ENCODE measurements at regions not wholly inside any gene's neighbourhood (a gene's known extent, or its start where the extent isn't known, plus 50 kb on each side); places are given as distances from the start of the nearest gene placed in this dataset.

DNA sequence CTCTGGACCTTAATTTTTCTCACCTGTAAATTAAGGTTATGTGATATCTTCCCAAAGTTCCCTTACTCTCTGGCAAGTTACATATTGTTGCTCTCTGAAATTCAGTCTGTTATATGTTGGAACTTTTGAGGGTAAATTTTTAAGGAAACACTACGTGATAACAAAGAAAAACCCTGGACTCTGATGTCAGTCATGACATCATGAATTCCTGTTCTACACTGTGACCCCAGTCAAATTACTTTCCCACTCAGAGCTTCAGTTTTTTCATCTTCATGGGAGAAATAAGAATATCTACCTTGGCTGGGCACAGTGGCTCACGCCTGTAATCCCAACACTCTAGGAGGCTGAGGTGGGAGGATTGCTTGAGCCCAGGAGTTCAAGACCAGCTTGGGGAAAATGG lies 164.6 kb upstream of the RALGAPA2 start:
- no peak for DNase-seq (ENCODE audit: low read depth)

DNA sequence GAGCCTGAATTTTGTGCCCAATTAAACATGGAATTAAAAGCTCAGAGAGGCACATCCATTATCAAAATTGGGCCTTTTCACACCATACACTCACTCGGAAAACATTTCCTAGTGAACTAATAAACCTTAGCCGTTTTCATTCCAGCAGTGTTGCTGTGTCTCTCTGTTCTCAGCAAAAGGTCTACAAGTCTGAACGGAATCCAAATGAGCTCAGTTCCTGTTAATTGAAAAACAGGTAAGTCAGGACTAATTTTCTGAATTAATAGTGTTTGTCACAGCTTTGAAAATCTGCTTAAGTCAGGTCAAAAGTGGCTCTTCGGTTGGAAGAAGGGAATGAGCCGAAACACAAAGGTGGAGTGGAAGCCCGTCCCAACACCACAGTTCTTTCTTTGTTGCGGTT lies 163.3 kb upstream of the RALGAPA2 start:
- no peak for DNase-seq (ENCODE audit: low read depth)

DNA sequence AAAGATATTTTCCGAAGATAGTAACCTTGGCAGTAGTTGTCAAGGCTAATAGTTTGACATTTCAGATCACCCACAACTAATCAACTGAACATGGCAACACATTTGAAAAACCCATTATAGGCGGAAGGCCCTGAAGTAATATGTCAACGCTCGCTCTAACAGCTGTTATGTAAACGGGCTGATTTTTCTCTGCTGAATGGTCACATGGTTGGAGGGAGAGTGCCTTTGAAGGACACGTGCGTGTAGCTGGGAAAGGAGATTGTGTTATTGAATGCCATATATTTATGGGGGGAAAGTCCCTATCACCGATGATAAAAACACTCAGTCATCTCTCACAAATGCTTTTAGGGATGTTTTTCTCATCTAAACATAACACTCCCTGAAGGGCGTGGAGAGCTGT lies 160.0 kb upstream of the RALGAPA2 start:
- DNase-seq (ENCODE audit: low read depth) = no peak

DNA sequence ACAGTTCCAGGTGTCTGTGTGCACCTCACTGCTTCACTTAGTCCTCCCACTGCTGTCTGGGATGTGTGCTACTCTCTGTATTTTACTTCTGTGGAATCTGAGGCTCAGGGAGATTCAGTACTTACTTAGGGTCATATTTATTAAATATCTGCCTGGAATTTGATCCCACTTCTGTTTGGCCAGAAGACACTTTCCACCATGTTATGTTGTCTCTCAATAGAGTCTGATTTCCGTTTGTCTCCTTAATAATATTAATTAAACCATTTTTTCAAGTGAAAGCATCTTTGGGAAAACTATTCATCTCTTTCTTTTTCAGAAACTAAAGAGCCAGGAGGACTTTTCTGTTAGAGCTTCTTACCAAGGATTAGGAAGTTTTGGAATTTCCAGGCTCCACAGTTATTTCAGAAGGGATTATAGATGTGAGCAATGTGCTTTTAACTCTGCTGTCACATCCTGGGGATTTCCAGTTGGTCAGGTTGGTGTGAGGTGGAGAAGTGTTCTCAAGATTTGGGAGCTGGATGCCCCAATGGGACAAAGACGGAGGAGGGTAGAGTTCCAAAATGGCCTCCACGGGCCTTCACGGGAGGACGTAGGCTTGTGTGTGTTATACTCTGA lies 156.8 kb upstream of the RALGAPA2 start:
- DNase-seq (ENCODE audit: low read depth) = no peak

DNA sequence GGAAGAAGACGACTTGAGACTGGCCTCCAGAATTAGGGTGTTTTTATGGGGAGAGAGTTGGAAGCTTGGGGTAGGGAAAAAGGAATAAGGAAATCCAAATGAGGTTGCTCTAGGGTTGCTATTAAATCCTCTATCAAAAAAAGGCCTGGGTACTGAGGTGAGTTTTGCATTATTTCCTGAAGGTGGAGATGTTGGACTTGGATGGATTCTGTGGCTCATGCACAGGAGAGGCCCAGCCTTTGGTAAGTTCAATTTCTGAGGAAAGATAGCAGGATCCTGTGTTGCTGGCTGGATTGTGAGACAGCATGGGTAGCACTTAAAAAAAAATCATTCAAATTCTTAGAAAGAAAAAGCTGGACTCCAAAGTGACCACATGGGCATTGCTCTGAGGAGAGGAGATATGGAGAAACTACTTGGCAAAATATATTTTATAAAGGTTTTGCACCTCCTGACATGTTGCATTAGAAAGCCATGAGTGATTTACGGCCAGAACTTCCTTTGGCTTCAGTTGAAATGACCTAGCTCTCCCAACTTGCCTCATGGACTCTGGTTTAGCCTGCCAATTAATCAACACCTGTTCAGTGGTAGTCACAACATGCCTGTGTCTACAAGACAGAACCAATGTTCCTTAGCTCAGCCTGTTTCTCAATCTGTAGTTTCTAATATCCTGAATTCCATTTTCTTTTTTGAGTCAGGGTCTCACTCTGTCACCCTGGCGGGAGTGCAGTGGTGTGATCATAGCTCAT lies 152.1 kb upstream of the RALGAPA2 start:
- no peak for DNase-seq (ENCODE audit: low read depth)

DNA sequence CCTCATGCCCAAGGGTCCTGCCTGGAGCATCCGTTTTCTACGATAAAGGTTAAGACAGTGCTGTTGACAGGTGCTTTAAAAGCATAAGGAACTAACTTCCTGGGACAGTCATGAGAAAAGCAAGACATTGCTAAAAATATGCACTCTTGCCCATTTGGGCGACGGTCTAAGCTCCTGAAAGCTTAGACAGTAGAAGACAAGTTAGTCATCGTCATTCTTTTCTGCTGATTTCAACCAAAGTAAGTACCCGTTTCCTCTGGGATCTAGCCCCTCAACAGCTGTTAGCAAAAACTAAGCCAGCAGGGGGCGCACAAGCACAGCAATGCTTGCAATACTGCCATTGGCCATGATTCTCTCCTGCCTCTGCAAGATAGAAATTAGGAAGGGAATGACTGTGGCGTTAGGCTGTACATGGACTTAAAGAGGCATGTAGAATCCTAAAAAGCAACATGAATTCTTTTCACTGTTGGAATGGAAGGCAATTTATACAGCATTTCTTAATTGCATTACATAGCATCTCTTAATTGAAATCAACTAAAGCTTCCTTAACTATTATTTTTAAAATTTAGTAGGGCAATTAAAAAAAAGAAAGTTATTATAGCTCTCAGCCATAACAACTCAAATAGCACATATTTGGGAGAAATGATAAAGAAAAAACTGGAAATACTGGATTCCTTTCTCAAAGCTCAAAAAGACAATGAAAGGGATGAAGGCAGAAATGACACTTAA lies 147.8 kb upstream of the RALGAPA2 start:
- DNase-seq (ENCODE audit: low read depth) = peak; percentile 73

DNA sequence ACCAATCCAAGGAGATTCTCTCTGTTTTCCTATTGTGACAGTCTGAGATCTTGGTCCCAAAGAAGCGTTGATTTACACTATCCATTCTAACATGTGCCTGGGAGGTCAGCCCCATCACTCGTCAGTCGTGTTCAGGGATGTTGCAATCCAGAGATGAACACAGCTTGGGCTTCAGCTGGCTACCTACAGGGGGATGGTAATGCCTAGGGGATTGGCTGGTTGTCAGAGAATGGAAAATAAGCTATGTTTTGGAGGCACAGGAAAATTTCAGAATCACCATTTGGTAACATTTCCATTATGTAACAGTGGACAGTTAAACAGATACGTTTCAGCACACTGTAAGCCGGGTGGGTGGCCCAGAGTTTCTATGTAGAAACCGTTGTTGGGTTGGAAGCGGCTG lies 147.1 kb upstream of the RALGAPA2 start:
- no peak for DNase-seq (ENCODE audit: low read depth)

DNA sequence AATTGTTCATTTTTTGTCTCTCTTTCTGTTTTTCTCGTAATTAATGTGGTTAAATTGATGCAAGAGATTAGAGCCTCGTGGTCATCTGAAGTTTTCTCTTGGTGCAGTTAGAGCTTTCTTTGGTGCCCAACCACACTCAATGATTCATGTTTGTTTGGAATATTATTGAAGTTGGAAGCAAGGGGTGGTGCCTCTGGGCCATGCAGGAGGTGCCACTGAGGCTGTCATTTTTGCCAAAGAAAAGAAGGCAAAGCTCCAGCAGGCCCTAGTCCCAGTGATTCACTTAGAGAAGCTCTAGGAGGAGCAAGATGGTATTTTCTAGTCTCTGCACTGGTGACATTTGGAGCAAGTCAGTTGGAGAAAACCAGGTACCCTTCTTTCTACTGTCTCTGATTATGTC lies 144.5 kb upstream of the RALGAPA2 start:
- no peak for DNase-seq (ENCODE audit: low read depth)

DNA sequence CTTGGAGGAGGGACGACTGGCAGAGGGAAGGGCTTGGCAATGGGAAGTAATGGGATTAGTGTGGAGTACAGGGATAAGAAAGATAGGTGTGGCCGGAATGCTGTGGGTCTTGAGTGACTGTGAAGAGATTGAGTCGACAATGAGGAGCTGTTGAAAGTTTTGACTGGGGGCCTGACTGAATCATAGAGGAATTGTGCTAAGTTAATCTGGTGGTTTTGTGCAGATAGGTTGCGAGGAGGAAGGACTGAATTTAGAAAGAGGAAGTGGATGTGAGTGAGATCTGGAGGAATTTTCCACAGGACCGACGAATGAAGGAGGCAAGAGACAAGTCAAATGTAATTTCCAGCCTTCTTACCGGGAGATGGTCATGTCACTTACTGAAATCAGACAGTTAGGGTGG lies 143.9 kb upstream of the RALGAPA2 start:
- DNase-seq (ENCODE audit: low read depth) = no peak

DNA sequence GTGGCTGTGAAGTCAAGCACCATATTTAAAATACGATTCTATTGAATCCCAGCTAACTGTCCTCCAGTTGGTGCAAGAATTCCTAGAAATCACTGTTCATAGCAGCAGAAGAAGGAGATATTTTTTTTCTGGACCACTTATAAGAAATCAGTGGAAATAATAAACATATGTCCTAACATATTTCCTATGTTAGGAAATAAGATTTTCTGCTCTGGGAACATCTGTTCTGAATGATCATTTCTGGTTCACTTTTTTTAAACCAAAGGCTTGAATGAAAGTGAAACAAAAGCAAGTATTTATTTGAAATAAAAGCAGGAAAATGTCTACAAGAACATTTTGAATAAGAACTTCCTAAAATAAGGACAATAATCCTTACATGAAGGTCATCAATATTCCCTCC lies 138.9 kb upstream of the RALGAPA2 start:
- no peak for DNase-seq (ENCODE audit: low read depth)

DNA sequence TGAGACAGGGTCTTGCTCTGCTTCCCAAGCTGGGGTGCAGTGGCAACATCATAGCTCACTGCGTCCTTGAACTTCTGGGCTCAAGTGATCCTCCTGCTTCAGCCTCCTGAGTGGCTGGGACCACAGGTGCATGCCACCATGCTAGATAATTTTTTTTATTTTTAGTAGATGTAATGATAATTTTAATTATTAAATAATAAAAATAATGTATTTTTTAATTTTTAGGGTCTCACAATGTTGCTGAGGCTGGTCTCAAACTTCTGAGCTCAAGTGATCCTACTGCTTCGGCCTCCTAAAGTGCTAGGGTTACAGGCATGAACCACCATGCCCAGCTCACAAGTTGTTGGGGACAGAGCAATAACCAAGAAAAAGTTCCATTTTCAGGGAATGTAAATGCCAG lies 138.0 kb upstream of the RALGAPA2 start:
- DNase-seq (ENCODE audit: low read depth) = no peak

DNA sequence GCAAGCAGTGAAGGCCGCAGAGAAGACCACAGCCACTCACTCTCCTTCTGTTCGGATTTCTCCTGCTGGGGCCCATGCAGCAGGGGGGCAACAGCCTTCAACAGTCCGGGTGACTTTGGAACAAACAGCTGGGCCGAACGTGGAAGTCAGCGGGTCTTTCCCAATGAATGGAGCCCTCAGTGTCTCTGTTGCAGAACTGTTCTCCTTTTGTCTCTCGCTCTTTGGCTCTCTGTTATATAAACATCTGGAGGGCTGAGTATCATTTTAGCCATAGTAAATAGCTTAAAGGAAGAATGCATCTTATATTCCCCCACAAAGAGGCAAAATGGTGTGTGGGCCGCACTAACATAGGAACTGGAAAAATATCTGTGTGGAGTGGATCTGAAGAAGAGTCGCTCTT lies 136.7 kb upstream of the RALGAPA2 start:
- DNase-seq (ENCODE audit: low read depth) = no peak

DNA sequence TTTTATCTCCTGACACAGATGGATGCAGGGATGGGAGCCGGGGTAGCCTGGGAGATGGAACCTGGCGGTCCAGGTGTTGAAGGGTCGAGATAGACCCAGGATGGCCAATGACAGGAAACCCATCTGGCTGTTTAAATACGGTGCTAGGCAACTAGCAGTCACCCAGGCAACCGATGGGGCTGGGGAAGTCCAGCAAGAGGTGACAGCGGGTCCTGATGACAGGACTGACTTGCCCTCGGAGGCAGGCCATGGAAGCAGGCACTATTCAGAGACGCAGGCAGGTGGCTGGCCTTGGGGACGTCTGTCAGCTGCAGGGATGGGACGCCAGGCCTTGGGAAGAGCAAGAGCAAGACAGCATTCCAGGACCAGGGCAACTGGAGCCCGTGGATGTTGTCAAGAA lies 135.4 kb upstream of the RALGAPA2 start:
- DNase-seq (ENCODE audit: low read depth) = no peak

DNA sequence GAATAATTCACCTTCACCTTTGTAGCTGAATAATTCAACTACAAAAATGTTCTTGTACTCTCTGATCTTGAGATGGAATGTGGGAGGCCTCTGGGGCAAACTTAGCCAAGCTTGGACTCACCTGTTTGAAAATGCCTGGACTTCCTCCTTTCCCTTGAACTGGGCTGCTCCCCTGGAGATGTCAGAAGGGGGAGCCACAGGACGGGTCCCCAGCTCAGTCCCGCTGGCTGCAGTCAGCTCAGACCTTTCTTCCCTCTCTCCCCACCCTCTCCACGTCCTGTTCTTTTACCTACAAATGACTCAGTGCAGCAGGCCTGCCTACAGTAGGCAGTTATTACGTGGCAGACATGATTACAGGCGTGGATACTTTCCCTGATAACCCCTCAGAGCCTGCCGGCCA lies 131.5 kb upstream of the RALGAPA2 start:
- DNase-seq (ENCODE audit: low read depth) = no peak

DNA sequence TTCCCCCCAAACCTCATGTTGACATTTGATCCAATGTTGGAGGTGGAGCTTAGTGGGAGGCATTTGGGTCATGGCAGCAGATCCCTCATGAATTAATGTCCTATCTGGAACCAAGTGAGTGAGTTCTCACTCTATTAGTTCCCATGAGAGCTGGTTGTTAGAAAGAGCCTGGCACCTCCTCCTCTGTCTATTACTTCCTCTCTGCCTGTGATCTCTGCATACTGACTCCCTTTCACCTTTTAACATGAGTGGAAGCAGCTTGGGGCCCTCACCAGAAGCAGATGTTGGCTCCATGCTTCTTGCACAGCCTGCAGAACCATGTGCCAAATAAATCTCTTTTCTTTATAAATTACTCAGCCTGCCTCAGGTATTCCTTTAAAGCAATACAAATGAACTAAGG lies 127.3 kb upstream of the RALGAPA2 start:
- no peak for DNase-seq (ENCODE audit: low read depth)

DNA sequence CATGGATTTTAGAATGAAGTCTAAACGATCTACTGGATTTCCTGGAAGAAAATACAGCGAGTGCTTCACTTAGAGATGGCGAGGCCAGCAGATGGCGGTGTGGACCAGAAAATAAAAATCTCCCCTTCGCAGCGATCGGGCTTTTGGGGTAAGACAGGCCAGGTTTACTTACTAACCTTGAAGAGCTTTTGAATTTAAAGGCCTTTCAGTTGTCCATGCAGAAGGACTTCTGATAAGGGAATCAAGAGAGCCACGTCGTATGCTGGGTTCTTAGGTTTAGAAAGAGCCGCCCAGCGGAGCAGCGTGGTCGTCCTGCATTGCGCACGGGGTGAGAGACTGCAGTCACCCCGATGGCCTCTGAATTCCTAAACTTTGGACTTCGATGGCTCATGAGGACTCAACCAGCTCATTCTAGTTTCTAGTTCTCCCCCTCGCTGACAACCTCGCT lies 125.2 kb upstream of the RALGAPA2 start:
- no peak for DNase-seq (ENCODE audit: low read depth)

DNA sequence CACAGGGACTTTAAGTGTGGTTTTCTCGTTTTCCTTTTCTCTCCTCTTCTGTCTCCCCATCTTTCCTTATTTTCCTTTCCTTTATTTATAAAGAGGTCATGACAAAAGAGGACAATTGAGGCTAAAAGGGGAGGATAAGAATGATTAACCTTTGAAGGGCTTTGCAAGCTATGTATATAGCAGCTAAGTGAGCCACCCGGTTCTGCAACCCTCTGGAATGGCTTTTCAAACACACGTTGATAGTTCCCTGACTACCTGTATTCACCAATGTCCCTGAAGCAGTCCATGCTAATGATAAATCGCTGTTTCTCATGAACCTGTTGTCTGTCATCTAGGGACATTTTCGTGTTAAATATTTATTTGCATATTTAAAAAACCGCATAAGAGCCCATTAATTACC lies 124.4 kb upstream of the RALGAPA2 start:
- no peak for DNase-seq (ENCODE audit: low read depth)

DNA sequence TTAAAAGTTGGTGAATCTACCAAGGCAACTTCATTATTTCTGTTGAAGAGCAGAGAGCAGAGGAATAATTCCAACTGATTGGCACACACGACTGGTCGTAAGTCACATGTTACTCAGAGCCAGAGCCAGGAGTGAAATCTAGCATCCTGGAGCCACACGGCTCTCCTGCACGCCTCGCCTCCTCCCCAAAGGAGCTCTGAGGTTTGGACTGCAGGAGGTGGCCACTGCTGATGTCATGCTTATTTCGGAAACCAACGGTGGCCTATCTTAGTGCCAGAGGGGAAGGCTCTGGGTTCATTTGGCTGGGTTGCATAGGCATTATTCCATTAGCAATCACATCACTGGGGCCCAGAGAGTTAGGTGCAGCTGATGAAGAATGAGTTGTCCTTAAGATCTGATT lies 123.5 kb upstream of the RALGAPA2 start:
- no peak for DNase-seq (ENCODE audit: low read depth)

DNA sequence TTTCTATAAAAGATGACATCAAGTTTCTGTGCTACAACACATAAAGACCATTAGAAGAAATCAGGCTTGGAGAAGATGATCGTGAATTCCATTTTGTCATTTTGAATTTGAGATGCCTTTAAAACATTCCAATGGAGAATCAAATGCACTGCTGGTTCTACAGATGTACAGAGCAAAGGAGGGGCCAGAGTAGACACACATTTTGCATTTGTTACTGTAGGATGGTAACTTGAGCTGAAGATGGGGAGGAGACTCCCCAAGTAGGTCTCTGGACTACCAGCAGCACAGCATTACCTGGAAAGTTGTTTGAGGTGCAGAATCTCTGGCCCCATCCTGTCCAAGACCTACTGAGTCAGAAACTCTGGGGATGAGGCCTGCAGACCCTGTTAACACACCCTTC lies 121.6 kb upstream of the RALGAPA2 start:
- DNase-seq (ENCODE audit: low read depth) = no peak

DNA sequence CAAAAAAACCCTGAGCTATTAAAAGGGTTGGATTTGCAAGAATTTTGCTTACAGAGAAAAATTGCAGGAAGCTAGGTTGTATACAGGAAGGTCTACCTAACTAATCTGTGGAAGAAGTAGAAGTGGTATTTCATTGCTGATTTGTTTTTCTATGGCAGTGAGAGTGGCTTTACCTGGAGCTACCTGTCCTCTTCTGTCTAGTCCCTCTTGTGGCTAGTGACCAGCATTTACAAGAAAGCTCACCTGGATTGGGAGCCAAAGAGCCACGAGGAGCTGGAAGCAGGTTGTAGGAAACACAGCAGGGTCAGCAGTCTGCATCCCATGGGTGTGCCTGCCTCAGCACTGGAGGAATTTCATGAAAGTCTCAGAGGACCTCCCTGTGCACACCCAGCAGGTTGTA lies 120.3 kb upstream of the RALGAPA2 start:
- no peak for DNase-seq (ENCODE audit: low read depth)

DNA sequence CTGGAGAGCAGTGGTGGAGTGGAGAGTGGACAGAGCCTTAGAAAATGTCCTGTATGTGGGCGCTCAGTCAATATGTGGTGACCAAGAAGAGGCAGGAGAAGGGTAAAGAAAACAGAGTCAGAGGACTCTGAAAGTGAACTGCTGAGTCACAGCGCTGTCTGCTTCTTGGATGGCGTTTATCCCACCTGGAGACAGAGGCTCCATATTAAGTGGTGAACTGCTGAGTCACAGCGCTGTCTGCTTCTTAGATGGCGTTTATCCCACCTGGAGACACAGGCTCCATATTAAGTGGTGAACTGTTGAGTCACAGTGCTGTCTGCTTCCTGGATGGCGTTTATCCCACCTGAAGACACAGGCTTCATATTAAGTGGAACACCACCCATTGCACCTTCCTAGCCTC lies 119.3 kb upstream of the RALGAPA2 start:
- no peak for DNase-seq (ENCODE audit: low read depth)

DNA sequence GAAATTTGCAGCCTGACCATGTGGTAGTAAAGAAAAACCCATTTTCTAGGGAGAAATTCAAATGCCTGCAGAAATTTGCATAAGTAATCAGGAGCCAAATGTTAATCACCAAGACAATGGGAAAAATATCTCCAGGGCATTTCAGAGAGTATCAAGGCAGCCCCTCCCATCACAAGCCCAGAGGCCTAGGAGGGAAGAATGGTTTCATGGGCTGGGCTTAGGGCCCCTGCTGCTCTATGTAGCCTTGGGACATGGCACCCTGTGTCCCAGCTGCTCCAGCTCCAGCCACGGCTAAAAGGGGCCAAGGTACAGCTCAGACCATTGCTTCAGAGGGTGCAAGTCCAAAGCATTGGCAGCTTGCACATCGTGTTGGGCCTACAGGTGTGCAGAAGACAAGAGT lies 117.2 kb upstream of the RALGAPA2 start:
- no peak for DNase-seq (ENCODE audit: low read depth)

DNA sequence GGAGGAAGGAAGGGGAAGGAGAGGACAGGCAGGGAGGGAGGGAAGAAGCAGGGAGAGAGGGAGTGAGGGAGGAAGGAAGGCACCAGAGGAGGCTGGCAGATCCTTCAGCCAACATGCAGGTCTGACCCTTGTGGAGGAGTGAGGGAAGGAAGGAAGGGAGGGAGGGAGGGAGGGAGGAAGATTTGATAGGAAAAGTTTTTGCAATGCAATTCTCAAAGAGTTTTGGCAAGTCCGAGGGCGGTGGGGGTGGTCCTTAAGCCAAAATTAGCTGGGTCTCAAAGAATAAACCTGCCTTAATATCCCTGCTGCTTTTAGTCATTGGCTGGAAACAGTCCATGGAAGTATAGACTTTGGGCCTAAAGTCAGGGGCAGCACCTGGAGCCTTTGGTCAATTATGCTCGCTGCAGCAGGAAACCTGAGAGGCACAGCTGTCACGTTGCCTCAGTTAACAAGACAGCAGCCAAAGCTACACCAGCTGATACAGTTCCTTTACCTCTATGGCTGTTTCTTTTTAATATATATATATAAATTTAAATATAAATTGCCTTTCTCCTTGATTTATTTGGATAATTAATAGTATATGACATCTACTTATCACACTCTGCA lies 115.7 kb upstream of the RALGAPA2 start:
- no peak for DNase-seq (ENCODE audit: low read depth)

All from stimulated activated CD4-positive, alpha-beta T cell treated with anti-CD3 and anti-CD28 coated beads, Interleukin-2, amount 100 ng/mL, for 4 hours (primary cell).